Lower leg skin (tissue), 4 donors: ENCODE measurements at regions not wholly inside any gene's neighbourhood (a gene's known extent, or its start where the extent isn't known, plus 50 kb on each side); places are given as distances from the start of the nearest gene placed in this dataset.

Experiments
- DNase-seq, 2 donors: peaks; one replicate each; pipeline ENCODE4 v3.0.0-alpha.2; 2019; ENCODE audit warnings: low spot score in 2 of 2
- H3K4me3 ChIP-seq: fragments of 200-600 bp; sonication (generic); 2 replicates; pipeline ENCODE4 v1.5.1; 2017; ENCODE audit warnings: mild to moderate bottlenecking, low read depth; ENCODE audit not compliant: poor library complexity, severe bottlenecking
- CTCF ChIP-seq, 3 donors: fragments of 450-650 bp; IDR thresholded peaks; one replicate each; pipeline ENCODE4 v1.5.1; 2016; ENCODE audit warnings: antibody characterized with exemption in 3 of 3, mild to moderate bottlenecking in 3 of 3, moderate library complexity in 2 of 3
- POLR2A ChIP-seq, 2 donors: fragments of 450-650 bp; IDR thresholded peaks; one replicate each; pipeline ENCODE4 v1.6.1; 2016 to 2017; ENCODE audit warnings: antibody characterized with exemption in 2 of 2, mild to moderate bottlenecking in 1 of 2, moderate library complexity in 1 of 2
- WGBS, 2 donors: methylation state at CpG; one replicate each; pipeline ENCODE4 v1.1.5; 2018; 5-methylcytosine and 5-hydroxymethylcytosine counted together
- intact Hi-C: fragments of 100-400 bp; cut with DNase I; formaldehyde crosslinking; loops from one replicate; pipeline ENCODE4 v1.15.0; 2023; ENCODE audit warnings: low total_unique reads

DNA sequence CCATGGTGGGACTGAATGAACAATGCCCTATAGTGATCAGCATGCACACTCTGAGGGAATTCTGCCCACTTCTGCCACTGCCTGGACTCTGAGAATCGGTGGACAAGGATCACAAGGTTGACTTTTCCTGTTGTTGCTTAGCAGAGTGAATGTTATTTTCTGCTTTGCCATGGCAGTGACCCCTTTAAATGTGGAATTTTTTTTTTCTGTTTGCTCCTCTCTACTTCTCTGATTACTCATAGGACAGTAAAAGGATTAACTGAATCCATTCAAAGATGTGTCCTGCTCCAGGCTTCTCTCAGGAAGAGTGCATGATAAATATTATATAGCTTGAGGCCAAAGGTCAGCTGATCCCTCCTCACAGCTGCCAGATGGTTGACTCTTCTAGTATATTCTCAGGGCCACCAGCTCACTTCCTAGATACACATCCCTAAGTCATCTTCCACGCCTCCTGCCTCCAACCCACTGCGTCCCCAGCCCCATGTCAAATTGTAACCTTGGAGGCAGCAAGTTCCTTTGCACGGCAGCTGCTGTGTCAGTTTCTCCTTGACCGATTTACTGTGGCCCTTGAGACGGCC is 74.0 kb upstream of the RALGPS2 start:
- intact Hi-C loops = no loop called here
- H3K4me3 ChIP-seq = no peak overlapping the region
- TF ChIP-seq CTCF (IDR thresholded peaks at IDR 0.05) (no peak), POLR2A (IDR thresholded peaks at IDR 0.05) (no peak)
- 73 to 74% methylated on average over 6 of the region's 6 CpGs for WGBS, 2 donors
- no peak for DNase-seq

DNA sequence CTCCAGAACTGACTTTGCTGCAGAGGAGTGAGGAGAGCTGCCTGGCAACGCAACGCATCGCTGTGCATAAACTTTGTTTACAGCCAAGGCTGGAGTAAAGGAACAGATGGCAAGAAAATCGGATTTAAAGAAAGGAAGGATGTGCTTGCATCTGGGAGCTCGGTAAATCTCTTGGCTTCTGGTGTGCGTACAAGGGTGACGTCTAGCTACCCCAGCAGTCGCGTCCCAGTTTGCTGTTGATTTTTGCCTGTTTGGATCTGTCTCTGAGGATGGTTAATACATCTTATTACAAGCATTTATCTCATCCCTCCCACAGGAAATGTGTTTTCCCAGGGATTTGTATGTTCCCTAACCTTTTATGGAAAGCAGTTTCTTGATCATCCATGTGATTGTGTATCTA is 73.3 kb upstream of the RALGPS2 start:
- intact Hi-C loops = no loop called here
- H3K4me3 ChIP-seq = no peak overlapping the region
- DNase-seq = no peak
- TF ChIP-seq POLR2A (IDR thresholded peaks at IDR 0.05) = no peak
- WGBS, 2 donors = 64% methylated on average over 9 of the region's 9 CpGs

- DNase-seq = no peak
- no peak for TF ChIP-seq CTCF (IDR thresholded peaks at IDR 0.05)
- TF ChIP-seq POLR2A (IDR thresholded peaks at IDR 0.05) = no peak
- 78 to 85% methylated on average over 8 of the region's 8 CpGs for WGBS, 2 donors
- H3K4me3 ChIP-seq = no peak overlapping the region
- intact Hi-C loops = no loop called here
Observed at GRCh38 chr1:178652506-178653490, 72.2 kb upstream of the RALGPS2 start.

- intact Hi-C loops = no loop called here
- WGBS, 2 donors = 79 to 82% methylated on average over 4 of the region's 4 CpGs
- TF ChIP-seq POLR2A (IDR thresholded peaks at IDR 0.05) = no peak
- TF ChIP-seq CTCF (IDR thresholded peaks at IDR 0.05) = no peak
- H3K4me3 ChIP-seq = no peak overlapping the region
- no peak for DNase-seq
Observed at GRCh38 chr1:178659789-178660208, 65.2 kb upstream of the RALGPS2 start.

DNA sequence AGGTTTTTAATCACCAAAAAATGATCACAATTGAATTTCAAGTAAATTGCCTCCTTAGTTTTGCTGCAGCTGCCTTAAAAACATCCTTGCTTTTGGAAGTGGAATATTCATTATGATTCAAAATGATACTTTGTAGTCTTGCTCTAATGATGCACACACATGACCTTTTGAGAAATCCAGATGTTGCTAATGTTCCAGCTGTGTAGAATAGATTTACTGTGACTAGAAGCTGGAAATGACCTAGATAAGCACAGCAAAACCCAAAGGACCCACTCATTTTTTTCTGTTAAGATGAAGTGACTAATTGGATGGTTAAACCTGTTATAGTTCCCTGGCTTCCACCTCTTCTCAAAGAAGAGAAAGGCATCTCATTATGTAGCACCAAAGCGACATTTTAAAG is 64.6 kb upstream of the RALGPS2 start:
- TF ChIP-seq POLR2A (IDR thresholded peaks at IDR 0.05) (no peak), CTCF (IDR thresholded peaks at IDR 0.05) (no peak)
- intact Hi-C loops = no loop called here
- DNase-seq = no peak
- WGBS, 2 donors = 85 to 93% methylated on average over 1 of the region's 1 CpG
- no peak overlapping the region for H3K4me3 ChIP-seq

GRCh38 chr1:178664278-178664677 is 60.8 kb upstream of the RALGPS2 start:
- DNase-seq = no peak
- TF ChIP-seq POLR2A (IDR thresholded peaks at IDR 0.05) = no peak
- no peak for TF ChIP-seq CTCF (IDR thresholded peaks at IDR 0.05)
- H3K4me3 ChIP-seq = no peak overlapping the region
- 85 to 89% methylated on average over 5 of the region's 5 CpGs for WGBS, 2 donors
- intact Hi-C loops = no loop called here
